NCI-H748 (cell line): ENCODE measurements at regions not wholly inside any gene's neighbourhood (a gene's known extent, or its start where the extent isn't known, plus 50 kb on each side); places are given as distances from the start of the nearest gene placed in this dataset.

Experiments
- DNase-seq: peaks from one replicate; lab custom pipeline; 2025; ENCODE audit not compliant: unreplicated experiment; lab: John Stamatoyannopoulos, UW

DNA sequence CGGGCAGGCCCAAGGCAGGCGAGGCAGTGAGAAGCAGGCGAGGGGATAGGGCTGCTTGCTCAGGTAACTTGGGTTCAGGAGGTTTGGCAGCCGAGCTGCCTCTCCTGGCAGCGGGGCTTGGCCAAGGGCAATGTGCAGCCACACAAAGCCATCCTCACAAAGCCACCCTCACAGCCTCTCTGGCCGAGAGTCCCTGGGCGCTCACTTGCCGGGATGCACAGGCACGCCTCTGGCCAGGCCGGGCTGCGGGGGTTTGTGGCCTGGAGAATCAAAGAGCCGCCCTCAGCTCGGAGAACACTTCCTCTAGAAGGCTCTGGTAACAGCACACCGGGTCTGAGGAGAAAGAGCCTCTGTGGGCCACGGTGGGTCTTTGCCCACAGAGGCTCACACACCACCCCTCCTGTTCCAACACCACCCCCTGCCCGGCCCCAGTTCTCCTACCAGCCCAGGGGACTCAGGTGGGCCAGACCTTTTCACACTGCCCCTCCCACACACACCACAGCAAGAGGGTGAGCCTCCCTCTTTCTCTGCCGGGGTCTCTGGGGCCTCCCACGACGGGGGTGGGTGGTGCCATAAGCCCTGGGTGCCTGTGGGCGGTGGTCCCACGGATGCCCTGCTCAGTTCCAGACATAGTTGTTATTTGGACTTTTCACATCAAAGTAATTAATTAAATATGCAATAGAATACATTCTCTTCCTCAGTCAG lies 186.9 kb downstream of the ZFP36L2 start:
- DNase-seq = no peak

DNA sequence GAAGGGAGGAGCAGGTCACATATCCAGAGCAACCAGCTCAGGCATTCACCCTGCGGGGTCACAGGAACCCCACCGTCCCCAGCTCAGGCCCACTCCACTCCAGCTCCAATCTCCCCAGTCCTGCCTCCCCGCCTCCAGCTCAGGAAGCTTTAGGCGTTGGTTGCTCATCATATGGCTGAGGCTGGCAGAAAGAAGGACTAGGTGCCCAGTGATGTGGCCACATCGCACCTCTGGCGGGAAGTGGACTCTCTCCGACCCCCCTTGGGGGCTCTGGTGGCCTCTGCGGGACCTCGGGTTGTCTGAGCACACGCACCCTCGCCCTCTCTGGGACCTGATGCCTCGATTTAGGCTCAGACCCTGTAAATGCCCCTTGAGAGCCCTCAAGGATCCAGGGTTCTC lies 187.7 kb downstream of the ZFP36L2 start:
- no peak for DNase-seq

DNA sequence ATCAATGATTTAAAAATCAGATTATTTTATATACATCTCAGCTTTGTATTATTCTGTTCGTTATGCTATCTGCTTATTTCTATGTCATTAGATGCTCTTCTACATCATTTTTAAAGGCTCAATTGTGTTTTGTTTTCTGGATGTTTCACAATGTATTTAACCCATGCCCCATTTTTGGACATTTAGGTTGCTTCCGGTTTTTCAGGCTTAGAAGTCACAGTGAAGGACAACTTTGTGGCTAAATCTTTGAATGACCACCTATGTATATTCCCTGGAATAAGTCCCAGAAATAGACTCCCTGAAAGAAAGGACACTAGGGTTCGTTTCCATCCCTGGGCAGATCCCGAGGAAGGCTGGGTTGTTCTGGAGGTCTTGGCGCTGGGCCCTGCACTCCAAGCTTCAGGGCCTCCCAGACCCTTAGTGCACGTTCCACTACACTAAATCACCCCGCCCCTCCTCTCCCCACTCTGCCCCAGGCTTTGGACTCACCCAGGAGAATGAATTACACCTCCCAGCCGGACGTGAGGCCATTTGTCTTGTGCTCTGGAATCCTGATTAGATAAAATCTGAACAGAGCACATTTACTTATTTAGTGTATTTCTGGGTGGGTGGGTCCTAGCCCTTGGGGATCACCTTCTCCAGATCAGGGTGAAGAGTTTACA lies 188.2 kb downstream of the ZFP36L2 start:
- no peak for DNase-seq

DNA sequence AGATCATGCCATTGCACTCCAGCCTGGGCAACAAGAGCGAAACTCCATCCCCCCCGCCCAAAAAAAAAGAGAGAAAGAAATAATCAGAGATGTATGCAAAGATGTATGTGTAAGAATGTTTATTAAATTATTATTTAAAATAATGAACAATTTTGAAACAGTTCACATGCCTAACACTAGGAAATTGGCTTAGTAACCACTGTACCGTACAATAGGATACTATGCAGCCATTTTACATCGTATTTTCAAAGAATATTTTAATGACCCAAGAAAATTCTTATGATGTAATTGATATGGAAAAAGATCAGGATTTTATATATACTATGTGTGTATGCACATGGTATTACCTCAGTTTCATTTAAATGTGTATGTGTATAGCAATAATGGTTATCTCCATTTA lies 190.5 kb downstream of the ZFP36L2 start:
- no peak for DNase-seq

DNA sequence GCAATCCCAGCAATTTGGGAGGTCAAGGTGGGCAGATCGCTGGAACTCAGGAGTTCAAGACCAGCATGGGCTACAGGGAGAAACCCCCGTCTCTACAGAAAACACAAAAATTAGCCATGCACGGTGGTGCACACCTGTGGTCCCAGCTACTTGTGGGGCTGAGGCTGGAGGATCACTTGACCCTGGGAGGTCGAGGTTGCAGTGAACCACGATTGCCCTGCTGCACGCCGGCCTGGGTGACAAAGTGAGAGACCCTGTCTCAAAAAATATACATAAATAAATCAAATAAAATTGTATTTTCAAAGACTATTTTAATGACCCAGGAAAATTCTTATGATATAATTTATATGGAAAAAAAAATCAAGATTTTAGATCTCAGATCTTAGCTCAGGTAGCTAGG lies 191.5 kb downstream of the ZFP36L2 start:
- no peak for DNase-seq

DNA sequence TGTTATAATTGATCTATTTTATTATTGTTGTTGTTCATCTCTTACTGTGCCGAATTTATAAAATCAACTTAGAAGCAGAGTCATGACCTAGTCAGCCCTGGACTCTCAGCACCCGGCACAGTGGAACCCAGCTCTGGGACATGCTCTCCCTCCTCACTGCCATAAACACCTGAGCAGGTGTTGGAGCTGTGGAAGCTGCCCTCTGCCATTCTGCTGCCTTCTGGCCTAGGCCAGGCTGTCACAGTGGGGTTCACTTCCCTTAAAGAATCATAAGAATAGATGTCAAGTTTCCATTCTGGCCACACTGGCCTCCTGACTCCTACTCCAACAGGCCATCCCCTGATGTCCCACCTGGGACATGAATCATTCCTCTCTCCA lies 192.2 kb downstream of the ZFP36L2 start:
- no peak for DNase-seq

DNA sequence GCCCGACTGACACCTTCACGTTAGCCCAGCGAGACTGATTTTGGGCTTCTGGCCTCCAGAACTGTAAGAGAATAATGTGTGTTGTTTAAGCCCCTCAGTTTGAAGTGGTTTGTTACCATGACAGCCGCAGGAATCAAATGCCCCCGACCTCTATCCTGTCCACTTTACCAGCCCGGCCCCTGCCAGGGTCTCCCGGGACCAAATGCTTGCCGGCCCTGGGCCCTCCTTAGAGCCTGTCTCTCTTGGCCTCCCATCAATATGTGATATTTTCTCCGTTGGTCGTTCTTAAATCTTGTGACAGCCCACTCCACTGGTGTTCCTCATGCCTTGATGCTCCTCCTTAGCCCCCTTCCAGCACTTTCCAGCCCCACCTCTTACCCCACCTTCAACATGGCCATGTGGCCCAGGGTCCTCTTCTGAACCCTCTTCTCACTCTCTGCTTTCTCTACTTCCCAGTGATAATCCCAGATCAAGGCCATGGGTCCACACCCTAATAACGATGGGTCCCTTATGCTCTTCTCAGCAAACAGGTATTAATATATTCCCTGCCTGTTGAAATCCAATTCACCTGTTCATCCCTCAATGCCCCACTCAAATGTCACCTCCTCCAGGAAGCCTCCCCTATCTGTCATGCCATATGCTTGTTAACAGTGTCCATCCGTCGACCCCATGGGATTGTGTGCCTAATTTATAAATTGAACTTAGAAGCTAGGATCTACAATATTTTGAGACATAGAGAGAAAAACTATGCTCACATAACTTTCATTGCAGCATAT lies 192.8 kb downstream of the ZFP36L2 start:
- DNase-seq = no peak

DNA sequence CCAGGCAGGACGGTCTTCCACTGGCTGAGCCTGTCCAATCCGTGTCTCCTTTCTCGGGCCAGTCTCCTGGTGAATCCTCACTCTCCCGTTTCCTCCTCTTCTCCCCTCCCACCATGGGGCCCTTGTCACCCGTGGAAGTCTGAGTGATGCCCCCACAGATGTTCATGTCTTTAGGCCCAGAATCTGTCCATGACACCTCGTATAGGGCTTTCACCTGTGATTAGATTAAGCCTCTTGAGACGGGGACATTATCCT lies 193.5 kb downstream of the ZFP36L2 start:
- no peak for DNase-seq

DNA sequence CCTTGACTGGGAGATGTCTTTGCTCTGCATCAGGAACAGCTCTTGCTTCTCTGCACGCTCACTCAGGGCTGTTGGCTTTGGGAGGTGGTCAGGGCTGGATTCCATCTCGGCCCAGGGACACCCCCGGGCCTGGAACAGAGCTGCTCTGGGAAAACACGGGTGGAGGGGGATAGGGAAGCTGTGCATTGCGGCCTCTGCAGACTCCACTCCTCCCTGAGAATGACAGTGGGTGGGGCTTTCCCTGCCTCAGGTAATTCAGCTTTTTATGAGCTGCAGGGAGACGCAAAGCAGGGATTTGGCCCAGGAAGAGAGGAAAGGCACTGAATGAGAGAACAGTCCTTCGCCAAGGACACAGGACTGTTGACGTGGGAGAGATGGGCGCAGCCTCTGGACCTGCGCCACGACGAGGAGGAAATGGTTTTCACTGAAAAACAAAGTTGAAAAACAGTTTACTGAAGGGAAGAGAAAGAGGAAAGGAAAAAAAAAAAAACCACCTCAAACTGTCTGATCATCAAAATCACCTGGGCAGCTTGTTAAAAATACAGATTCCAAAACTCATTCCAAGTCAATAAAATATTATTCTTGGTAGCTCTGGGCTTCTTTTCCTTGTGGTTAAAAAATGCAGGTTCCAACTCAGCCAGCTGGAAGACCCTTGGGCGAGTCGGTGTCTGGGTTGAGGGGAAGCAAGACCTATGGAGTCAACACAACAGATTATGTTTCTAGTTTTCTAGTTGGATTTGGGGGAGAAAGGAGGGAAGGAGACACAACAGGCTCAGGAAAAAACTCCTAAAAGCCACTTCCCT lies 194.0 kb downstream of the ZFP36L2 start:
- DNase-seq = no peak

DNA sequence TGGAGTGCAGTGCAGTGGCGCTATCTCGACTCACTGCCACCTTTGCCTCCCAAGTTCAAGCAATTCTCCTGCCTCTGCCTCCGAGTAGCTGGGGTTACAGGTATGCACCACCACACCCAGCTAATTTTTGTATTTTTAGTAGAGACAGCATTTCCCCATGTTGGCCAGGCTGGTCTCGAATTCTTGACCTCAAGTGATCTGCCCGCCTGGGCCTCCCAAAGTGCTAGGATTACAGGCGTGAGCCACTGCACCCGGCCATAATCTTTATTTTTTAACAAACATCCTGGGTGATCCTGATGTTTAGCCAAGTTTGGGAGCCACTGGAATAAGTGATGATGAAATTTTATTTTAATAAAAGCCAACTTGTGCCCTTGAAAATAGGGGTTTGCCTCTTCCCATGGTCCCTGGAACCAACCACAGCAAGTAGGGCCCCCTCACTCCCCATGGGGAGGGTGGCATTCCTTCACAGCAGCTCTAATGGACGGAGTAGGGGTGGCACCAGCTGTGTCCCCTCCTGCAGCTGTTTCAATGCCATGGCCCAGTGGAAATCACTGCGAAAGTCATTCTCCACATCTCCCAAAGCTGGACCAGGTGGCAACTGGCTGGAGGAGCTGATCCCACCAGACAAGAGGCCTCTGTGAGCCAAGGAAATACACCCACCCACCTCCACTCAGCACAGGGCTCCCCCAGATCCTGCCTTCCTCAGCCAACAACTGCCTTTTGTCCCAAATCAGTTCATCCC lies 194.8 kb downstream of the ZFP36L2 start:
- DNase-seq = no peak

DNA sequence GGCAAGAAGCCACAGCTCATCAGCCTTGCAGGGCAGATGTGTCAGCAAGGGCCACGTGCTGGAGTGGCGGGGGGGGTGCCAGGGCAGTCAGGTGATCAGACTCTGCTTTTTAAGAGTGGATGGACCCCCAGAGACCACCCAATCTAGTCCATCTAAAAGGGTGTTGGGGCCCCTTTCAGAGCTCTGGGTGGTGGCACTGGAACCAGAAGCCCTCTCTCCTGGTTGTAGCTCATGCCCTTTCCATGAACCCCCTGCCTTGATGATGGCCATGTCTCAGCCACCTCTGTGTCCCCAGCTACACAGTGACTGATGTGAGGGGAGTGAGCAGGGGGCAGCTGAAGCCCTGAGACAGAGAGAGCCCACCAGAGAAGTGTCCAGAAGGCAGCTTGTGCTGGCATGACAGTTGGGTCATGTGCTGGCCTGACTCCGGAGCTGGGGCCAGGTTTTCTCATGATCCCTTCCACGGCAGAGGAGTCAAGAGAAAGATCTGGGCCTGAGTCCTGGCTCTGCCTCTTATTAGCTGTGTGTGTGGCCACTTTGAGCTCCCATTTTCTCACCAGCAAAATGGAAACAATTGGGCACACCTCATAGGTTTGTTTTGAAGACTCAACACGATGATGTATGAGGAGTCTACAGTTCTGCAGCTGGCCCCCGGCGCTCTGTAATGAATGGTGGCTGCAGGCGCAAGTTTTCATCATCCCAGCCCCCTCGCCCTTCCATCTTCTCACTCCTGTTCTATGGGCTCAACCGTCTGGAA lies 195.7 kb downstream of the ZFP36L2 start:
- no peak for DNase-seq

DNA sequence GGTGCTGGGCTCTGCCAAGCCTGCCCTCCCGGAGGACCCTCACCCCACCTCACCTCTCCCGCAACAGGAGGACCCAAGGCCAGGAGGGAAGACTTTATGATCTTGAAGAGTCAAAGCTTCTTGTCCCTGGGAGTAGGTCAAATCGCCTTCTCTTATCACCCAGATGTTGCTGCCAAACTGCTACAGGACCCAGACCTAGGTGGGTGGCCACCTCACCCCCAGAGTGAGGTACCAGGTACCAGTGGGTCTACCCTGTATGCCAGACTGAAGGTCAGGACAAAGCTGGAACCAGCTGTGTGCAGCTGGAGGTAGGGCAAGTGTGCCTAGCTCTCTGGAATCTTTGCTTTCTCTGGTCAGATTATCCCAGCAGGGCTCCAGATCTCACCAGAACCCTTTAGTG lies 197.2 kb downstream of the ZFP36L2 start:
- DNase-seq = no peak

DNA sequence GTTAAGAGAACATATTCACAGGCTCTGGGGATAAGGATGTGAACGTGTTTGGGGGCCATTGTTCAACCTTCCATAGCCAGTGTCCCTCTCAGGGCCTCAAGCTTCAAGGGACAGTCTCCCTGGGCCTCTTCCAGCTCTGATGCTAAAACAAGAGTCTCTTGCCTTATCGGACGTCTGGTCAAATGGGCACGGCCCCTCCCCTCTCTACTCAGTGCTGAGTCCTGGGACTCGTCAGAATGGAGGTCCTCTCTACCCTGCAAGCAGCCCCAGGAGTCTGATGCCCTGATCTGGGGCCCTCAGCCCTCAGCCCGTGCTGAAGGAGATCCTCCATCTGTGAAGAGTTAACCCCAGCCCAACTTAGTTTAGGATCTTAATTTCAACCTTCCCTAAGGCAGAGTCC lies 198.2 kb downstream of the ZFP36L2 start:
- no peak for DNase-seq

DNA sequence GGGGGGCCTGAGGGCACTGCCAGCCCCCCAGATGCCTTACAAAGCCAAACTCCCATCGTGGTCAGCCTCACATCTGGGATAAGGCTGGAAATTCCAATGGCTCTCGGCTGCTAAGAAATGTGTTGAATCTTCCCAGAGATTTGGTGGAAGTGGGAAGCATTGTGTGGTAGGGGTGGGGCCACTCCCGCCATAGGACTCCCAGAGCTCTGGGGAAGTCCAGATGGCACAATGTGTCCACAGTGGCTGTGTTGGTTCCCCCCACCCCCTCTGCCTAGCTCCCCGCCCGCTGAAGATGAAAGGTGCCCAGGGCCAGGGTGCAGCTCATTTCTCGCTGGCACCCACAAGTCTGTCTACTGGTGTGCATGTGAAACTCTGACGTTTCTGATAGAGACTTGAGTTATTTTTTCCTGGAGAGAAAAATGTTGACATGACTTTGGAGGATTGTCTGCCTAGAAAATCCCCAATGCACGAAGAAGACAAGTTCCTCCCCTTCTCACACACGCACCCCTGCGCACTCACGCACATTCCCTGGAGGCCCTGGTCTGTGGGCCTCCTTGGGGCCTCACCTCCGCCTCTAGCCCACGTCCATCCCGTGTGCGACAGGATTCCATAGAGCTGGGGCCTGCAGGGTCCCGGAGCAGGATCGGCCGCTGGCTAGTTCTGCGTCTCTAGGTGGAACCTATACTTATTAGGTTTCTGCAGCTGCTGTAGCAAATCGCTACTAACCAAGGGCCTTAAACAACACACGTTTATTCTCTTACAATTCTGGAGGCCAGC lies 199.1 kb downstream of the ZFP36L2 start:
- DNase-seq = no peak

DNA sequence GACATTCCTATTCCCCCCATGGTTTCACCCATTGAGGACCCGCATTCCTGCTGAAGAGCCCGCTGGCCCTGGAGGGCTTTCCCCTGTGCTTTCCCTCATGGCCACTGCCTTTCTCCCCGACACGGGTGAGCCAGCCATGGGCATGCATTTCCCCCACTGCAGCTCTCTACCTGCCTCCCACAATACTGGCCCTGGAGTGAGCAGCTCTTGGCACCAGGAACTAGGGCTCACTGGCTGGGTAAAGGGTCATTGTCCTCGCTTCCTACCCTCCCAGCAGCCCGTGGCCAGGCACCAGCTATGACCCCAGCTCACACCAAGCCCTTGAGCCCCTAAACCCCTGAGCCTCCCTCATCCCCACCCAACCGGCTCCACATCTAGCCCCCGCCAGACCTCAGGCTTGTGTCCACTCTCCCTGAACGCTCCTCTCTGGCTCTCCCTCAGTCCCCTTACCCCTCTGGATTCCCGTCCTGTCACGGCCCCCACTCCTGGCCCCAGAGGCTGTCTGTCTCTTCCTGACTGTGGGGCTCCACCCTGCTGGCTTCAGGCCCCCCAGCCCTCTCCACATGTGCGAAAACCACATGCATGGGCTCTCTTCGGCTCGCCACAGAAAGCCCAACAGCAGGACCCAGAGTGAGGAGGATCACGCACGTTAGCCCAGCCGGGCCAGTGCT lies 199.8 kb downstream of the ZFP36L2 start:
- DNase-seq = no peak

DNA sequence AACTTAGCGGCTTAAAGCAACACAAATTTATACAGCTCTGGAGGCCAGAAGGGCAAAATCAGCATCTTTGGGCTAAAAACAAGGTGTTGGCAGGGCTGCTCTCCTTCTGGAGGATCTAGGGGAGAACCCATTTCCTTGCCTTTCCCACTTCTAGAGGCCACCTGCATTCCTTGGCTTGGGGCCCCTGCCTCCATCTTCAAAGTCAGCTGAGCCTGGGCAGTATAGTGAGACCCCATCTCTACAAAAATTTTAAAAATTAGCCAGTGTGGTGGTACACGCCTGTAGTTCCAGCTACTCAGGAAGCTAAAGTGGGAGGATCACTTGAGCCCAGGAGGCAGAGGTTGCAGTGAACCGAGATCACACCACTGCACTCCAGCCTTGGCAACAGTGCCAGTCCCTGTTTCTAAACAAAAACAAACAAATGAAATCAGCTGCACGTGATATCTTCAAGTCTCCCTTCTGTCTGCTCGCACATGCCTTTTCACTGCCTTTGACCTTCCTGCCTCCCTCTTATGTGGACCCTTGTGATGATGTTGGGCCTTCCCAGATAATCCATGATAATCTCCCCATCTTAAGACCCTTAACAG lies 200.6 kb downstream of the ZFP36L2 start:
- DNase-seq = no peak

DNA sequence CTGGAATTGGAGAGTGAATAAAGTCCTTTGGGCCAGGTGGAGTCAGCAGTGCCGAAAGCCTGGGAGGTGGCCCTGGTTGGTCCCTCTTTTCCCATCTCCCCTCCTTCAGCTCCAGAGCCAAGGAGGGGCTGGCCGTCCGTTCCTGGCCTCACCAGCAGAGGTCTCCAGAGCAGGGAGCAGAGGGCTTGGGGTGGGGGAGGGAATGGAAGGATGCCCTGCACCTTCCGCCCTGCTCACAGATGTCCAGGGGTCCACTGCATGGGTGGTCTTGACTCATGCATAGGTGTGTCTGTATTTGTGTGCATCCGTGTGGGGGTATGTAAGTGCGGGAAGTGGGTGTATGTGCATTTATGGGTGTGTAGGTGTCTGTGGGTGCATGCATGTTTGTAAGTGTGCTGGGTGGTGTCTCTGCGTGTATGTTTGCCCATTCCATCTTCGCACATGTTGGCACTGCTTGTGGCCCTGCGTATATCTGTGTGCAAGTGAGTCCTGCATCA lies 201.8 kb downstream of the ZFP36L2 start:
- peak; percentile 7 for DNase-seq

DNA sequence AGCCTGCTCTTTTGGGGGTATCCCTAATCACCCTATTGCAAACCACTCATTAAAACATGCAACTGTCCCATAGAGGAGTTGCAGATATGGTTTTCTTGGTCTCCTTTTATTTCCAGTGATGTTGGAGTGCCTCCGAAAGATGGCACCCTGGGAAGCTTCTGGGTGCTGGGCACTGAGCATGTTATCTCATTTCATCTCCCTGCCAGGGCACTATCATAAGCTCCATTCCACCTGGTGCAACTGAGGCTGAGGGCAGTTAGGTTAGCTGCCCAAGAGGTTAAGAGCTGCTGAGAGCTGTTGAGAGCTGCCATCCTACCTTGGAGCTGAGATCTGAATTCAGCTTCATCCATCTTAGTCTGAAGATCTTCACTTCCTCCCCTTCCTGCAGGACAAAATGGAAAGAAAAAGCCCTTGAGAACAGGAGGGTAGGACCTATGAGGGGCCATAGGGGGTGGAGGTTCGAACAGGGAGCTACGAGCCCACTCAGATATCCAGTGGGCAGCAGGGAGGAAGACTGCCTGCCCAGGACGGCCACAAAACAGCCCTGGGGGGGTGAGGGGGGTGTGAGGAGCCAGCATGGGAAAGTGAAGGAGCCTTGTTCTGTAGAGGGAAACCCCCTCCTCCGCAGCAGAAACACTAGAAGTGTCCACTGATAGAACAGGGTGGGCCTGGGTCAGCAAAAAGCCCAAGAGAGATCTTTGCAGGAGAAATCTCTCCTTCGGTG lies 202.5 kb downstream of the ZFP36L2 start:
- no peak for DNase-seq
